IMR-90 (cell line): ENCODE measurements at regions not wholly inside any gene's neighbourhood (a gene's known extent, or its start where the extent isn't known, plus 50 kb on each side); places are given as distances from the start of the nearest gene placed in this dataset.

Source experiments
- ATAC-seq: fragments of 200-7000 bp; cut with Tn5 transposase; 2 replicates; pipeline ENCODE4 v1.9.1; 2020; ENCODE audit warnings: low read depth, mild to moderate bottlenecking, moderate library complexity
- BruUV-seq: library from RNA; stranded (reverse); fragments of 400-500 nt; replicated peaks from 2 replicates; lab custom pipeline; 2021; lab: Mats Ljungman, UMichigan
- CTCF ChIA-PET: fragments of 300-600 bp; formaldehyde crosslinking; extraction: SDS; loops from one replicate; lab custom pipeline; 2021; ENCODE audit warnings: antibody characterized with exemption; lab: Yijun Ruan, JAX
- POLR2A ChIA-PET: fragments of 300-600 bp; sonication (Branson Sonifier 250); formaldehyde crosslinking; loops from one replicate; lab custom pipeline; 2022; ENCODE audit warnings: antibody characterized with exemption; ENCODE audit not compliant: unreplicated experiment; lab: Charles Lee
- DNase-seq: peaks from one replicate; pipeline ENCODE4 v3.0.0; 2013
- H2AFZ ChIP-seq: replicated peaks from 2 replicates; pipeline ENCODE3; 2013; ENCODE audit warnings: low read length, mild to moderate bottlenecking; ENCODE audit not compliant: poor library complexity
- H2AK5ac ChIP-seq: 2 replicates; pipeline ENCODE4 v1.6.1; 2013; ENCODE audit warnings: low read depth, low read length, inconsistent platforms
- H2AK9ac ChIP-seq: replicated peaks from 2 replicates; pipeline ENCODE3; 2013; ENCODE audit warnings: mild to moderate bottlenecking, low read depth, low read length, moderate library complexity; ENCODE audit not compliant: poor library complexity
- H2BK120ac ChIP-seq: 2 replicates; pipeline ENCODE4 v1.6.1; 2013; ENCODE audit warnings: low read depth, low read length, inconsistent platforms
- H2BK15ac ChIP-seq: 3 replicates; pipeline ENCODE4 v1.6.1; 2013; ENCODE audit warnings: low read depth, low read length, inconsistent platforms
- H2BK20ac ChIP-seq: 2 replicates; pipeline ENCODE4 v1.6.1; 2013; ENCODE audit warnings: low read depth, mild to moderate bottlenecking, inconsistent platforms, low read length, moderate library complexity
- H2BK5ac ChIP-seq: 2 replicates; pipeline ENCODE4 v1.6.1; 2013; ENCODE audit warnings: mild to moderate bottlenecking, low read depth, low read length, inconsistent platforms; ENCODE audit not compliant: poor library complexity, severe bottlenecking
- H3K14ac ChIP-seq: replicated peaks from 2 replicates; pipeline ENCODE4 v1.6.1; 2013; ENCODE audit warnings: low read depth, low read length, inconsistent platforms
- H3K18ac ChIP-seq: 2 replicates; pipeline ENCODE4 v1.6.1; 2013; ENCODE audit warnings: low read depth, low read length, control low read depth
- H3K23ac ChIP-seq: 2 replicates; pipeline ENCODE4 v1.6.1; 2013; ENCODE audit warnings: low read depth, low read length, inconsistent platforms
- H3K27ac ChIP-seq: 2 replicates; pipeline ENCODE4 v1.5.1; 2013; ENCODE audit warnings: mild to moderate bottlenecking, control low read depth, low read length; ENCODE audit not compliant: insufficient read depth
- H3K27me3 ChIP-seq: 2 replicates; pipeline ENCODE4 v1.6.1; 2013; ENCODE audit warnings: low read length; ENCODE audit not compliant: control insufficient read depth, insufficient read depth
- H3K36me3 ChIP-seq: 2 replicates; pipeline ENCODE4 v1.6.1; 2013; ENCODE audit warnings: low read length, mixed read lengths; ENCODE audit not compliant: control insufficient read depth, insufficient read depth
- H3K4ac ChIP-seq: 2 replicates; pipeline ENCODE4 v1.6.1; 2013; ENCODE audit warnings: low read depth, low read length, inconsistent platforms
- H3K4me1 ChIP-seq: 2 replicates; pipeline ENCODE4 v1.6.1; 2013; ENCODE audit warnings: low read length, mixed read lengths; ENCODE audit not compliant: control insufficient read depth, insufficient read depth
- H3K4me2 ChIP-seq: 2 replicates; pipeline ENCODE4 v1.6.1; 2013; ENCODE audit warnings: low read depth, mild to moderate bottlenecking, control low read depth, low read length, moderate library complexity
- H3K4me3 ChIP-seq: 2 replicates; pipeline ENCODE4 v1.5.1; 2013; ENCODE audit warnings: low read depth, mild to moderate bottlenecking, control low read depth, low read length, moderate library complexity; ENCODE audit not compliant: insufficient read depth
- H3K56ac ChIP-seq: 2 replicates; pipeline ENCODE4 v1.6.1; 2013; ENCODE audit warnings: low read length, inconsistent platforms; ENCODE audit not compliant: insufficient read depth; ENCODE audit errors: extremely low read depth
- H3K79me1 ChIP-seq, 2 experiments: 2 replicates each; pipeline ENCODE4 v1.6.1; 2013; ENCODE audit warnings: low read length in 2 of 2, inconsistent platforms in 1 of 2, low read depth in 1 of 2
- H3K9ac ChIP-seq: 2 replicates; pipeline ENCODE4 v1.6.1; 2013; ENCODE audit warnings: low read depth, low read length, control low read depth
- H3K9me1 ChIP-seq: 2 replicates; pipeline ENCODE4 v1.6.1; 2013; ENCODE audit warnings: low read length, inconsistent platforms; ENCODE audit not compliant: insufficient read depth
- H3K9me3 ChIP-seq: 2 replicates; pipeline ENCODE4 v1.6.1; 2013; ENCODE audit warnings: low read length; ENCODE audit not compliant: control insufficient read depth, insufficient read depth
- H4K20me1 ChIP-seq: 2 replicates; pipeline ENCODE4 v1.6.1; 2013; ENCODE audit warnings: low read length, inconsistent platforms; ENCODE audit not compliant: insufficient read depth
- H4K5ac ChIP-seq: 2 replicates; pipeline ENCODE4 v1.6.1; 2013; ENCODE audit warnings: mild to moderate bottlenecking, low read depth, low read length, control low read depth
- H4K8ac ChIP-seq, 2 experiments: 2 replicates each; pipeline ENCODE4 v1.6.1; 2013; ENCODE audit warnings: low read depth in 2 of 2, low read length in 2 of 2, control low read depth in 1 of 2, inconsistent platforms in 1 of 2
- H4K91ac ChIP-seq: 2 replicates; pipeline ENCODE4 v1.6.1; 2013; ENCODE audit warnings: low read depth, low read length, inconsistent platforms; ENCODE audit not compliant: insufficient read depth
- BHLHE40 ChIP-seq: fragments of 150-350 bp; IDR thresholded peaks from 2 replicates; pipeline ENCODE4 v1.6.1; 2016; ENCODE audit warnings: mild to moderate bottlenecking, low read depth, low read length
- CEBPB ChIP-seq: IDR thresholded peaks from 2 replicates; pipeline ENCODE4 v1.6.1; 2012; ENCODE audit warnings: low read depth, low read length, improper control_type of control experiment
- CHD1 ChIP-seq: IDR thresholded peaks from 2 replicates; pipeline ENCODE4 v1.6.1; 2012; ENCODE audit warnings: low read depth, low read length, improper control_type of control experiment
- CTCF ChIP-seq: conservative IDR thresholded peaks from 2 replicates; pipeline ENCODE4 v1.5.1; 2012; ENCODE audit warnings: mild to moderate bottlenecking, low read depth, low read length, improper control_type of control experiment
- FOS ChIP-seq: fragments of 150-350 bp; IDR thresholded peaks from 2 replicates; pipeline ENCODE4 v1.6.1; 2016; ENCODE audit warnings: low read depth, low read length
- MAFK ChIP-seq: IDR thresholded peaks from 2 replicates; pipeline ENCODE4 v1.6.1; 2012; ENCODE audit warnings: low read depth, low read length, improper control_type of control experiment
- MAZ ChIP-seq: IDR thresholded peaks from 2 replicates; pipeline ENCODE4 v1.6.1; 2012; ENCODE audit warnings: low read depth, mild to moderate bottlenecking, low read length, improper control_type of control experiment, moderate library complexity, borderline replicate concordance
- MXI1 ChIP-seq: IDR thresholded peaks from 2 replicates; pipeline ENCODE4 v1.6.1; 2012; ENCODE audit warnings: low read depth, mild to moderate bottlenecking, low read length, moderate library complexity, borderline replicate concordance
- NFE2L2 ChIP-seq: fragments of 150-350 bp; IDR thresholded peaks from 2 replicates; pipeline ENCODE4 v1.6.1; 2016; ENCODE audit warnings: low read depth, mild to moderate bottlenecking, low read length
- POLR2A ChIP-seq: IDR thresholded peaks from 2 replicates; pipeline ENCODE4 v1.6.1; 2012; ENCODE audit warnings: mild to moderate bottlenecking, low read depth, low read length
- RAD21 ChIP-seq: IDR thresholded peaks from 2 replicates; pipeline ENCODE4 v1.6.1; 2012; ENCODE audit warnings: low read length, improper control_type of control experiment
- RCOR1 ChIP-seq: IDR thresholded peaks from 2 replicates; pipeline ENCODE4 v1.6.1; 2012; ENCODE audit warnings: mild to moderate bottlenecking, low read length, improper control_type of control experiment; ENCODE audit not compliant: insufficient replicate concordance
- RFX5 ChIP-seq: IDR thresholded peaks from 2 replicates; pipeline ENCODE4 v1.8.0; 2012; ENCODE audit warnings: low read depth, mild to moderate bottlenecking, low read length, moderate library complexity
- SMC3 ChIP-seq: fragments of 150-350 bp; IDR thresholded peaks from 2 replicates; pipeline ENCODE4 v1.6.1; 2016; ENCODE audit warnings: low read depth, mild to moderate bottlenecking, antibody characterized with exemption, low read length, moderate library complexity
- WGBS, 2 experiments: methylation state at CpG; one replicate each; pipeline versions ENCODE4 v1.1.5 to v1.1.7; 2013; ENCODE audit warnings: missing lambda C conversion rate in 2 of 2; ENCODE audit not compliant: insufficient read length in 1 of 2; ENCODE audit errors: extremely low coverage in 2 of 2; 5-methylcytosine and 5-hydroxymethylcytosine counted together
- dilution Hi-C: fragments of 300-500 bp; cut with HindIII; formaldehyde crosslinking; loops from one replicate; pipeline ENCODE4 v1.14.3; 2018; ENCODE audit warnings: low sequenced_read_pairs; ENCODE audit not compliant: unreplicated experiment
- in situ Hi-C: fragments of 300-500 bp; cut with MboI; formaldehyde crosslinking; loops from 3 replicates; pipeline ENCODE4 v1.14.3; 2019; ENCODE audit warnings: low sequenced_read_pairs, inconsistent platforms, mixed read lengths
- intact Hi-C: fragments of 100-400 bp; cut with micrococcal nuclease; formaldehyde crosslinking; loops from 2 replicates; pipeline ENCODE4 v1.10.0; 2022
- TF ChIP-seq, protein P1 (sequence below): fragments of 150-350 bp; IDR thresholded peaks from 2 replicates; pipeline ENCODE4 v1.6.1; 2016; ENCODE audit warnings: low read depth, mild to moderate bottlenecking, low read length, moderate library complexity, borderline replicate concordance

DNA sequence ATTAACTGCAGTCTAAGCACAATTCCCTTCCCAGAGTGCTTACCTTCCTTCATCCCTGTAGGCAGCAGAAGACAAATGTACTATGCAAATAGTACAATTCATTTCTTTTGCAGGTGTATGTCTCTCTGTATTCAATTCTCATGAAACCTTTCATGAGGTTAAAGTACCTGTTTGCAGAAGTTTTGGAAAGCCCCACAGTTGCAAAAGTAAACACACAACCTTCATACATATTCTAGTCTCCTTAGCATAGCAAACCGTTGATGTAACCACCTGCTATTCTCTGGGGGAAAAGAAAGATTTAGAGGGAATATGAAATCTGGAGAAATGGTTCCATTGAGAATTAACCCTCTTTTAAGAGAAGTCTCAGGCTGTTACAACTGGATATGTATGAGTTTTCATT is 200.3 kb upstream of the SUCLG2 start:
- Histone ChIP-seq H2AK9ac (no peak overlapping the region), H3K18ac (no peak overlapping the region), H3K27ac (no peak overlapping the region), H3K4me2 (no peak overlapping the region), H3K79me1 (no peaks in the 10 kb centered on the region), H3K4me3 (no peak overlapping the region), H3K36me3 (no peaks in the 10 kb centered on the region), H2BK15ac (no peak overlapping the region), H3K4me1 (no peaks in the 10 kb centered on the region), H3K23ac (no peak overlapping the region), H4K20me1 (no peaks in the 10 kb centered on the region), H3K14ac (no peak overlapping the region), H2AK5ac (no peak overlapping the region), H2AFZ (no peak overlapping the region), H3K27me3 (no peaks in the 10 kb centered on the region), H3K9me1 (no peaks in the 10 kb centered on the region), H3K56ac (no peak overlapping the region), H3K4ac (no peak overlapping the region), H2BK5ac (no peak overlapping the region), H2BK20ac (no peak overlapping the region), H4K91ac (no peak overlapping the region), H4K5ac (no peak overlapping the region), H3K9ac (no peak overlapping the region), H4K8ac (no peak overlapping the region), H2BK120ac (no peak overlapping the region), H3K9me3 (no peaks in the 10 kb centered on the region)
- intact Hi-C loops: no loop called here
- WGBS, 2 experiments: no CpG with 5 or more reads among the region's 1 CpG
- CTCF ChIA-PET: no interaction called here
- ATAC-seq (no peak), DNase-seq (no peak)
- no peak for TF ChIP-seq RFX5
- no peak for TF ChIP-seq FOS
- no peak for TF ChIP-seq CTCF
- no peak for TF ChIP-seq RCOR1
- TF ChIP-seq CEBPB: no peak
- TF ChIP-seq SMC3: no peak
- TF ChIP-seq CHD1: no peak
- TF ChIP-seq RAD21: no peak
- no peak for TF ChIP-seq MXI1
- TF ChIP-seq BHLHE40: no peak
- no peak for TF ChIP-seq NFE2L2
- no peak for TF ChIP-seq MAFK
- TF ChIP-seq POLR2A: no peak
- TF ChIP-seq, protein P1, sequence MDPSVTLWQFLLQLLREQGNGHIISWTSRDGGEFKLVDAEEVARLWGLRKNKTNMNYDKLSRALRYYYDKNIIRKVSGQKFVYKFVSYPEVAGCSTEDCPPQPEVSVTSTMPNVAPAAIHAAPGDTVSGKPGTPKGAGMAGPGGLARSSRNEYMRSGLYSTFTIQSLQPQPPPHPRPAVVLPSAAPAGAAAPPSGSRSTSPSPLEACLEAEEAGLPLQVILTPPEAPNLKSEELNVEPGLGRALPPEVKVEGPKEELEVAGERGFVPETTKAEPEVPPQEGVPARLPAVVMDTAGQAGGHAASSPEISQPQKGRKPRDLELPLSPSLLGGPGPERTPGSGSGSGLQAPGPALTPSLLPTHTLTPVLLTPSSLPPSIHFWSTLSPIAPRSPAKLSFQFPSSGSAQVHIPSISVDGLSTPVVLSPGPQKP: no peak
- TF ChIP-seq MAZ: no peak
- in situ Hi-C loops: no loop called here
- POLR2A ChIA-PET: no interaction called here
- dilution Hi-C loops: no loop called here
- BruUV-seq: no TSS peak
